Astrocyte (in vitro differentiated cells and primary cell): ENCODE measurements at regions not wholly inside any gene's neighbourhood (a gene's known extent, or its start where the extent isn't known, plus 50 kb on each side); places are given as distances from the start of the nearest gene placed in this dataset.
"Not testable (repeated sequence)": the region's sequence is repeated elsewhere in the genome, so short reads cannot be mapped to it uniquely, and the experiment has no call there.

ENCODE experiments used
- DNase-seq: peaks from one replicate; pipeline ENCODE4 v3.0.0-alpha.2; 2010; ENCODE audit warnings: low read depth
- FAIRE-seq: peaks from 2 replicates; lab custom pipeline; 2011; peaks lifted over from hg19 to GRCh38; lab: Jason Lieb, UNC
- H2AFZ ChIP-seq: 2 replicates; pipeline ENCODE4 v1.6.0; 2012; ENCODE audit warnings: low read depth, low read length, inconsistent platforms
- H3K27ac ChIP-seq: 2 replicates; pipeline ENCODE4 v1.5.1; 2011; ENCODE audit warnings: low read depth, low read length, inconsistent platforms
- H3K27me3 ChIP-seq: 2 replicates; pipeline ENCODE4 v1.6.0; 2011; ENCODE audit warnings: low read length, inconsistent platforms; ENCODE audit not compliant: insufficient read depth
- H3K36me3 ChIP-seq: 2 replicates; pipeline ENCODE4 v1.5.1; 2011; ENCODE audit warnings: low read length, inconsistent platforms; ENCODE audit not compliant: insufficient read depth
- H3K4me1 ChIP-seq: 2 replicates; pipeline ENCODE4 v1.5.1; 2011; ENCODE audit warnings: low read length, inconsistent platforms; ENCODE audit not compliant: insufficient read depth
- H3K4me2 ChIP-seq: 2 replicates; pipeline ENCODE4 v1.6.0; 2012; ENCODE audit warnings: low read length, inconsistent platforms
- H3K4me3 ChIP-seq: 2 replicates; pipeline ENCODE4 v1.5.1; 2011; ENCODE audit warnings: low read depth, mild to moderate bottlenecking, low read length, inconsistent platforms; ENCODE audit not compliant: insufficient read depth
- H3K79me2 ChIP-seq: 2 replicates; pipeline ENCODE4 v1.6.0; 2012; ENCODE audit warnings: mild to moderate bottlenecking, low read length, inconsistent platforms; ENCODE audit not compliant: insufficient read depth
- H3K9ac ChIP-seq: 2 replicates; pipeline ENCODE4 v1.6.0; 2012; ENCODE audit warnings: mild to moderate bottlenecking, low read length, inconsistent platforms
- H3K9me3 ChIP-seq: 2 replicates; pipeline ENCODE4 v1.5.1; 2012; ENCODE audit warnings: low read depth, mild to moderate bottlenecking, low read length, inconsistent platforms; ENCODE audit not compliant: insufficient read depth
- H4K20me1 ChIP-seq: 2 replicates; pipeline ENCODE4 v1.6.0; 2012; ENCODE audit warnings: low read length, inconsistent platforms; ENCODE audit not compliant: insufficient read depth
- H3K27ac Mint-ChIP-seq: one replicate; pipeline ENCODE4 v1.8.0; 2021; ENCODE audit warnings: mild to moderate bottlenecking, mixed read lengths; ENCODE audit not compliant: unreplicated experiment
- H3K27me3 Mint-ChIP-seq: one replicate; pipeline ENCODE4 v1.8.0; 2021; ENCODE audit warnings: low read depth, mixed read lengths; ENCODE audit not compliant: unreplicated experiment
- H3K36me3 Mint-ChIP-seq: one replicate; pipeline ENCODE4 v1.8.0; 2021; ENCODE audit warnings: low read depth, mixed read lengths; ENCODE audit not compliant: unreplicated experiment
- H3K4me1 Mint-ChIP-seq: one replicate; pipeline ENCODE4 v1.8.0; 2021; ENCODE audit warnings: low read depth, mixed read lengths; ENCODE audit not compliant: unreplicated experiment
- H3K4me3 Mint-ChIP-seq: one replicate; pipeline ENCODE4 v1.8.0; 2021; ENCODE audit warnings: mild to moderate bottlenecking, moderate library complexity, mixed read lengths; ENCODE audit not compliant: unreplicated experiment
- H3K9me3 Mint-ChIP-seq: one replicate; pipeline ENCODE4 v1.8.0; 2021; ENCODE audit warnings: mild to moderate bottlenecking, mixed read lengths; ENCODE audit not compliant: unreplicated experiment
- EZH2 ChIP-seq: IDR thresholded peaks from 2 replicates; pipeline ENCODE4 v1.6.1; 2012; ENCODE audit warnings: mild to moderate bottlenecking, low read length, inconsistent platforms; ENCODE audit not compliant: insufficient read depth
- TF ChIP-seq, protein P1 (sequence below): IDR thresholded peaks from 2 replicates; pipeline ENCODE4 v1.5.1; 2011; ENCODE audit warnings: low read depth, mild to moderate bottlenecking, inconsistent platforms, low read length, moderate library complexity; ENCODE audit not compliant: insufficient read depth

GRCh38 chr3:153246806-153247205 is 84.8 kb downstream of the RAP2B start:
- H3K4me1 ChIP-seq = no peaks in the 10 kb centered on the region
- Mint-ChIP-seq H3K4me3 (no peak overlapping the region), H3K9me3 (peaks cover 5% of the 10 kb centered on the region), H3K4me1 (peaks cover 20% of the 10 kb centered on the region), H3K27ac (no peak overlapping the region), H3K27me3 (no peaks in the 10 kb centered on the region), H3K36me3 (no peaks in the 10 kb centered on the region)
- H3K36me3 ChIP-seq = no peaks in the 10 kb centered on the region
- H3K9ac ChIP-seq = no peak overlapping the region
- H3K9me3 ChIP-seq = peaks cover under 1% of the 10 kb centered on the region
- peak; percentile 90 for DNase-seq
- H3K4me3 ChIP-seq = no peak overlapping the region
- no peak overlapping the region for H3K27ac ChIP-seq
- no peak overlapping the region for H2AFZ ChIP-seq
- no peaks in the 10 kb centered on the region for H3K79me2 ChIP-seq
- H4K20me1 ChIP-seq = no peaks in the 10 kb centered on the region
- FAIRE-seq = peak; percentile 89
- H3K4me2 ChIP-seq = no peak overlapping the region
- no peak for TF ChIP-seq EZH2
- TF ChIP-seq, protein P1, sequence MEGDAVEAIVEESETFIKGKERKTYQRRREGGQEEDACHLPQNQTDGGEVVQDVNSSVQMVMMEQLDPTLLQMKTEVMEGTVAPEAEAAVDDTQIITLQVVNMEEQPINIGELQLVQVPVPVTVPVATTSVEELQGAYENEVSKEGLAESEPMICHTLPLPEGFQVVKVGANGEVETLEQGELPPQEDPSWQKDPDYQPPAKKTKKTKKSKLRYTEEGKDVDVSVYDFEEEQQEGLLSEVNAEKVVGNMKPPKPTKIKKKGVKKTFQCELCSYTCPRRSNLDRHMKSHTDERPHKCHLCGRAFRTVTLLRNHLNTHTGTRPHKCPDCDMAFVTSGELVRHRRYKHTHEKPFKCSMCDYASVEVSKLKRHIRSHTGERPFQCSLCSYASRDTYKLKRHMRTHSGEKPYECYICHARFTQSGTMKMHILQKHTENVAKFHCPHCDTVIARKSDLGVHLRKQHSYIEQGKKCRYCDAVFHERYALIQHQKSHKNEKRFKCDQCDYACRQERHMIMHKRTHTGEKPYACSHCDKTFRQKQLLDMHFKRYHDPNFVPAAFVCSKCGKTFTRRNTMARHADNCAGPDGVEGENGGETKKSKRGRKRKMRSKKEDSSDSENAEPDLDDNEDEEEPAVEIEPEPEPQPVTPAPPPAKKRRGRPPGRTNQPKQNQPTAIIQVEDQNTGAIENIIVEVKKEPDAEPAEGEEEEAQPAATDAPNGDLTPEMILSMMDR = no peak
- no peaks in the 10 kb centered on the region for H3K27me3 ChIP-seq

DNA sequence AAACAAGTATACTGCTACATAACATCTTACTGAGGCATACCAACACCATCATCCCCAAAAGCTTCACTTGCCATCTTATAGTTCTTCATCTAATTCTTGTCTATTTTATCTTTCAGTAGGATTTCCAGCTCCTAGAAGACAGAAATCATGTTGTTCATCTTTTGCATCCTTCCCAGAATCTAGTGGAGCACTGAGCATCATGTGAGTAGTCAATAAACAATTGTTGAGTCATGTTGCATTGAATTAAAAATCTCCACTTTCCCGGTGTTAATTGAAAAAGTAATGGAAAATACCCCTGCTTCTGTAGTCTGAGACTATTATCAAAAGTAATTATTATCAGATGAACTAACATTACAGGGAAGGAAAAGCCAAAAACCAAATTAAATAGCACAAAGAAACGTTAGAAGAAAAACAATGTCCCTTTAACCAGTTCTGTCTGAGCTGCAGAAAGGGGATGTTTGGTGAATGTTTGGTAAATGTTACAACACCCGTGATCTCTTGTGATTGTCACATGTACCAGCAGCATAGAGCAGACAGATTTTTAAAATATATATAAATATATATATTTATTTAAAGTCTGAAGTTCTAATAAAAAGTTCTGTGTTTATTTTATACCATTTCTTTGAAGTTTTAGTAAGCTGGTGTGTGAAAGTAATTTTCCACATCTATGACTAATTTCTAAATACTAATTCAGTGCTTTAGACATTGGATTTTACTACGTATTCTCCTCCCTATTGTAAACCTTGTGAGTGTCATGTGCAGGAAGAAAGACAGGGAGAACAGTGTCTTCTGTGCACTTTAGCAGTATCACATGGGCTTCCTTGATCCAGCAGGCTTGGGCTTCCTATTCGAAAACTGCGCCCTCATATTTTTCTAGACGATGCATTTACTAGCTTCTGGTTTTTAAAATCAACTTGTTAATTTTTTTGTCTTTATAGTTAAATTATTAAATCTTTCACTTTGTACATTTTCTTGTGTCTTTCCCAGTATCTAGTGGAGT is 85.6 kb downstream of the RAP2B start:
- no peak overlapping the region for H3K9ac ChIP-seq
- H3K36me3 ChIP-seq = no peaks in the 10 kb centered on the region
- H3K36me3 Mint-ChIP-seq = no peaks in the 10 kb centered on the region
- H3K4me3 Mint-ChIP-seq = no peak overlapping the region
- H3K27me3 Mint-ChIP-seq = no peaks in the 10 kb centered on the region
- TF ChIP-seq, protein P1 = no peak
- no peak for TF ChIP-seq EZH2
- no peak overlapping the region for H2AFZ ChIP-seq
- H3K27ac Mint-ChIP-seq = peak overlapping the region; percentile 10
- FAIRE-seq (peak; percentile 56), DNase-seq (no peak)
- H3K9me3 ChIP-seq = no peaks in the 10 kb centered on the region
- H4K20me1 ChIP-seq = no peaks in the 10 kb centered on the region
- H3K4me1 Mint-ChIP-seq = peaks cover 20% of the 10 kb centered on the region
- H3K27ac ChIP-seq = no peak overlapping the region
- H3K4me3 ChIP-seq = no peak overlapping the region
- H3K4me1 ChIP-seq = no peaks in the 10 kb centered on the region
- H3K9me3 Mint-ChIP-seq = peaks cover under 1% of the 10 kb centered on the region
- no peaks in the 10 kb centered on the region for H3K79me2 ChIP-seq
- no peaks in the 10 kb centered on the region for H3K27me3 ChIP-seq
- H3K4me2 ChIP-seq = no peak overlapping the region

- not testable (repeated sequence) for H3K4me3 Mint-ChIP-seq, H3K27me3 Mint-ChIP-seq
Measured at GRCh38 chr3:153248835-153249234, 86.8 kb downstream of the RAP2B start.

More at GRCh38 chr3:153248835-153249234, 86.8 kb downstream of the RAP2B start:
- H3K27me3 ChIP-seq, H3K9me3 ChIP-seq, H4K20me1 ChIP-seq, H3K27ac Mint-ChIP-seq, H3K36me3 ChIP-seq, H2AFZ ChIP-seq, H3K4me1 ChIP-seq, H3K27ac ChIP-seq, H3K9ac ChIP-seq, H3K9me3 Mint-ChIP-seq, H3K36me3 Mint-ChIP-seq, H3K4me2 ChIP-seq, FAIRE-seq, H3K4me3 ChIP-seq, DNase-seq, H3K79me2 ChIP-seq: not testable (repeated sequence)
- H3K4me1 Mint-ChIP-seq = peaks cover 20% of the 10 kb centered on the region
